Cerebellar cortex (tissue), 1 donor: ENCODE measurements at regions not wholly inside any gene's neighbourhood (a gene's known extent, or its start where the extent isn't known, plus 50 kb on each side); places are given as distances from the start of the nearest gene placed in this dataset.

Experiments used
- DNase-seq: peaks from one replicate; pipeline ENCODE4 v3.0.0-alpha.2; 2015; ENCODE audit warnings: low spot score

DNA sequence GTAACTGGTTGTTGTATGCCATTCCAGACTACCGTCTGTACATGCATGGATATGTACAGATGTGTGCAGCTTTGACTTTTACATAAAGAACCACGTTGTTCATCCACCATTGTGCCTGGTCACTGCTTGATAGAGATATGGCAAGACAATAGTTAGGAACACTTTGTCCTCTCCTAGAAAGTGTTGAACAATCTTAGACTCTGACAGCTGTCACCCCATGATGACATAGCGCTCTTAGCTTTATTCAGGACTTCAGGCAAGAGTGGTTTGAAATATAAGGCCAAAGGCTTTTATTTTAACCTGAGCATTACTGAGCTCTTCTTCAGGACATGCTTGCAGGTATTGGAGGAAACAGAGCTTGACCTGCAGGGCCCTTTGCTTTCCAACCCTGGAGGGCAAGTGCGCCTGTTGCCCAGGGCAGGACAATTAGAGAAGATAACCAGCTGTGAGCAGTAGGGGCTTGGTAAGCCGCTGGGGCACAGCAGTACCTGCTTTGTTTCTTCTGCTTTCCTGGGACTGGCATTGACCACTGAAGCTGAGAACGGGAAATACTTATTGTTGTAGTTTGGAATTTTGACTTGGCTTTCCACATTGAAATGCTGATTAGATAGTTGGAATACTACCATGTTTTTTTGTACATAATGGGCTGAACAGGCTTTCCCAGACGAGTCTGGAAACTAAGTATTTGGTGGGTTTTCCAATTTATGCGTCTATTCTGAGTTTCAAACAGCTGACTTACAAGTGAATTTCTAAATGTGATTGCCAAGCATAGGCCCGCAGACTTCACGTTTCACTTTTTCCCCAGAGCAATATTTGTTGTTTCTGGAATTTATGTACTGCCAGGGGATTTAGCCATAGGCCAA, 51.1 kb downstream of the GARRE1 start:
- no peak for DNase-seq

DNA sequence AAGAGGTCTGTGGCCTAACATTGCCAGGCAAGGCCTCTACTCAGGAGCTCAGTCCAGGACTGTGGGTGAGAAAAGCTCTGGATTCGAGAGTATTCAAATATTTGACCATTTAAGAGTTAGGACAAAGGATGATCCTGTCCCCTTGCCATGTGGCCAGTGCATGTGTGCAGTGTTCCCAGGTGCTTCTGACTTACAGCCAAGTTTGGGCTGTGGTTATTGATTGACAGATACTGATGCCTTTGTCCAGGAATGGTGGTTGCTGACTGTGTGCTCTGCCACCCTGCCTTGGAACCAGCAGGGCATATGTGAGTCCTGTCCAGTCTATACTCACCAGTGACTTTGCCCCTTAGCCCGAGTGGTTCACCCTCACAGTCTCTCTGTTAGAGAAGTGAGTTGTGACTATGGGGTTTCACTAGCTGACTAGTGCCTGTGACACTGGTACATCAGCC, 51.9 kb downstream of the GARRE1 start:
- no peak for DNase-seq

DNA sequence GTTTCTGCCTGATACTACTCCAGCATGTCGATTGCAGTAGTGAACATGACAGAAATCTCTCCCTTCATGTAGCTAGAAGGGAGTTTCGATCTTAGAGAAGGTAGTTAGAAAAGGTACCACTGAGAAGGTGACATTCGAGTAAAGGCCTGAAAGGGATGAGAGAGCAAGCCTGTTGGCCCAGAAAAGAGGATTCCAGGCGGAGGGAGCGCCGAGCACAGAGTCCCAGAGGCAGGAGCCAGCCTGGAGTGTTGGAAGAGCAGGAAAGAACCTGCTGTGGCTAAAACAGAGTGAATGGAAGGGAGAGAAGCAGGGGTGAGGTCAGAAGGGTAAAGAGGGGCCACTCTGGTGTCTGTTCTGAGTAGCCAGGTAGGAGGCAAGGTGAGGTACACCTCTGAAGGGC, 52.5 kb downstream of the GARRE1 start:
- DNase-seq, result no peak

DNA sequence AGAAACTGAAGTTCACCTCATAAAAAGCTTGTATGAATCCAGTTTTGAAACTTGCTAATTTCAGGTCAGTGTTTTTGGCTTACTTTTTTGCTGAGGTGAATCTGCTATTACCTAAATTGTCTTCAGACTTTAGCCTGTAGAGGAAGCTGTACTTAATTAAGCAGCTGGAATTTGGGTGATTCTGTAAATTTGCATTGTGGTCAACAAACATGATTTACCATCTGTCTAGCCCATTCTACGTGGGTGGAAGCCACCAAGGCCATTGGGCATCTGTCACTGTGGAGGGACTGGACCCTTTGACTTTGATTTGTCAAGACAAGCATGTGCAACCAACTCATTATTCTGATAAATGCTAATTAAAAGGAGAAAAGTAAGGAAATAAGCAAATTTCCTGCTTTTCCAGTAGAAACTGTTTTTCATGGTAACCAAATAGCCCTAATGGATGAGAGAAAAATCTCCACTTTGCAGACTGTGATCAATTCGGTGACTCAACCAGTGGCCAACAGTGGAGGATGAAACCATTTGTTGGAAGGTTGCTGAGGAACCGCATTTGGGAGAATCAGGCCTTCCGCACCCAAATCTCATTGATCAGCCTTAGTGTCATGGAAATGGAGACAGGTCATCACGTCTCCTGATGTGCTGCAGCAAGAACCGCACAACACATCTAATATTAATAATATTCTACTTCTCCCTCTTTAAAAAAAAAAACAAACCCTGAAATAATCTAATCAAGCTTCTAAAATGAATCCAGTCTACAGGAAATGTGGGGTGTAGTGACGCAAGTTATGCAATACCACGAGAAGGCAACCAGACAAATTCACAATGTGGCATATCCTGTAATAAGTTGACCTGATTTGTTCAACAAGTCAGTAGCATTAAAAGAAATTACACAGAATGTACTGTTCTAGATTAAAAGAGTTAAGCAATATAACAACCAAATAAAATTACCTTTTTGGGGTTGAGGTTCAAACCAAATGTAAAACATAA, 54.3 kb downstream of the GARRE1 start:
- DNase-seq, result no peak

DNA sequence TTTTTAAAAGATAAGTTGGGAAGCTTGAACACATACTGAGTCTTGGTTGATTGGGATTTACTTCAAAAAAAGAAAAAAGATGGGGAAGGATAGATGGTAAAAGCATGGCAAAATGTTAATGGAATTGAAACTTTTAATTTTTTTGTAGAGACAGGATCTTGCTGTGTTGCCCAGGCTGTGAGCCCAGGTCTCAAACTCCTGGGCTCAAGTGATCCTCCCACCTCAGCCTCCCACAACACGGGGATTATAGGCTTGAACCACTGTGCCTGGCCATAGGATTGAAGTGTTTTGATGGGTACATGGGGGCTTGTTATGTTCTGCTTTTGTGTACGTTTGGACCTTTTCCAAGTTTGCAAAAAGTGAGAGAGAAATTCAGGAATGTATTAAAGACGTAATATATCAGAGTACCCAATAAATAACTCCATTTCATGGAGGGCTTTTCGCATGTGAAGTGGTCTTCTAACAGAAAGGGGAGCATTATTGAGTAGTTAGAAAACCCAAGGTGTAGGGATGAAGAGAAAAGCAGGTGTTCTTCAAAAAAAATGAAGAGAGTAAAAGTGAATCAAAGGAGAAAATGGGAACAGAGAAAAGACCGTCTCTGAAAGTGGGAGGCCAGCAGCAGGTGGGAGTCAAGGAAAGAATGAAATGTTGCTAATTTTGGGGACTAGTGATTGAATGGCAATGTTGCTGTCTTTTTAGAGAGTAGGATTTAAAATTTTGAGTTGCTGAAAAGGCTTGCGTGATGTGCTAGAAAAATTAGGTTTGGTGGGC, 55.2 kb downstream of the GARRE1 start:
- DNase-seq, result no peak

DNA sequence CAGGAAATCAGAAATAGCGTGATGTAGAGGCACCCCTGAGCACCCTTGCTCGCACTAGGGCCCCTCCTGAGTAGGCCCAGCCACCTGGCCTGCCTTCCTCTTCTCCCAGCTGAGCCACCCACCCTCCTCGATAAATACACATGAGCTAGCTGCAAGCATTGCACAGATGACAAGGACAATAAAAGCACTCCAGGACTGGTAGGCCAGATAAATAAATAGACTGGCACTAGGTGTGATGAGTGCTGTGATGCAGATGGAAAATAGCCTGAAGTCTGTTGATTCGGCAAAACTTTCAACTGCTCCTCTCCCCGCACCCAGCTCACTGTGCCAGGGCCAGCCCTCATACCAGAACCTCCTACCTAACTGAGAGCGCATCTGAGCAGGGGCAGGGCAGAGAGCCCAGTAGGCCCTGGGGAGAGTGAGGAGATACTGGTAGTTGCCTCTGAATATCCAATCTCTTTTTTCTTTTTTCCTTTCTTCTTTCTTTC, 54.5 kb upstream of the GPI start:
- DNase-seq, result peak; percentile 40

DNA sequence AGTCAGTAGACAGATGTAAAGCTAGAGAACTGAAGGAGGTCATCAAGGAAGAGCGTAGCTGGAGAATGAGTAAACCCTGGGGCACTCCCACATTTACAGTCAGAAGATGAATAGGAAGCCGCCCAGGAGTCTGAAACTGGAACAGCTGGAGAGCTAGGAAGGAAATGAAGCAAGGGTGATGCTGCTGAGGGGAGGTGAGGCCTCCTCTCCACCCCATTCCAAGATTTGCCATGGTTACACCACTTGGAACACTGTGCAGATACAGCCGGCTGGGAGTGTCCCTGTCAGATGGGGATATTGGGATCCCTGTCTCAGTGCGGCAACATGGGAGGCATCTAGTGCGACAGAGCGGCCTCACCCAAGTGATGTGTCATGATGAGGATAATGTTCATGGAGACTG, 51.8 kb upstream of the GPI start:
- no peak for DNase-seq

DNA sequence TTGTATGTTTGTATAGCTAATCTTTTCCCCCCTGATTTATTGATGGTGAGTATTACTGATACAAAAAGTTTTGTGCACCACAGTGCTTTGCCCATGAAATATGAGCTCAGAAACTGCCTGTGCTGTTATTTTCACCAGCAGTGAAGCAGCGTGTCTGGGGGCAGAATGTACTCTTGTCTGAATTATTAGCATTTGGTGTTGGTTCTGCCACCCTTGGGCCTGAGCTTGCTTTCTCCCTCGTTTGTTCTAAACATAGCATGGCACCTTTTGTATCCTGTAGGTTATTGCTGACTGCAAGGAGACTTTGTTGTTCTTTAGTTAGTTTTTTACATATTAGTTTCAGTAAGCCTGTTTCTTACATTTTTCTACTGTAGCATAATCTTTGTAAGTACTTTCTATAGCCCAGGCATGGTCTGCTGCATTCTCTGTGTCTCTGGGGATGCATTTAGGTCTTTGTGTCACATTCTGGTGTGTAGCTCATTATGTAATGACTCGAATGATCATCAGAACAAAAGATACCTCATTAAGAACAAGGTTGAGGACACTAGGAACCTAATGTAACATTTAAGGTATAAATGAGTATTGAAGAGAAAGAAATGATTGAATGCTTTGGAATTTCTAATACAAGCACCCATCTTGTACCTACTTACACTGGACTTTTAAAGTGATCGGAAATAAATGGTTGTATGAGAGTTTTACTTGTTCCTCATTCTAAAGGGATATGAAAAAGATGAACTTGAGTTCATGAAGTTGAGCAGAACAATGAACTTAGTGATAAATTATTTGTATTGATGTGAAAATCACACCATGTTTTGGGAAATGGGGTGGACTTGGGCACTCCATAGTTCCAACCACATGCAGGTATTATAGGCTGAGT, 50.3 kb upstream of the GPI start:
- DNase-seq, result no peak
